Spleen (tissue), 7 donors: ENCODE measurements at regions not wholly inside any gene's neighbourhood (a gene's known extent, or its start where the extent isn't known, plus 50 kb on each side); places are given as distances from the start of the nearest gene placed in this dataset.

Experiments used
- CTCF ChIP-seq, 11 experiments: fragments of 200-600 bp in 7 of 11; fragments of 450-650 bp in 4 of 11; sonication (generic) in 4 of 11; IDR thresholded peaks in 8 of 11; conservative IDR thresholded peaks in 3 of 11; 1 replicate in 7 of 11; 2 replicates in 4 of 11; pipeline versions ENCODE4 v1.4.0 to v1.8.0; 2016 to 2021; ENCODE audit warnings: antibody characterized with exemption in 11 of 11, inconsistent platforms in 4 of 11, mild to moderate bottlenecking in 1 of 11
- POLR2AphosphoS5 ChIP-seq, 3 donors: sonication (generic); formaldehyde crosslinking; IDR thresholded peaks; one replicate each; pipeline ENCODE4 v1.5.1; 2017; ENCODE audit warnings: antibody characterized with exemption in 3 of 3
- donor health status: DM: no; HTN: no; CAD: no; lungs with moderate emphysema.
- donor health status: DM: no; HTN: no; CAD: no.
- donor health status: DM: no; HTN: no; CAD: no.

GRCh38 chr7:1326511-1326785, 93.8 kb downstream of the UNCX start:
- TF ChIP-seq POLR2AphosphoS5 (IDR thresholded peaks at IDR 0.05) (no peak), CTCF (IDR thresholded peaks at IDR 0.05 in 8 of 11, conservative IDR thresholded peaks at IDR 0.05 in 3 of 11) (no peak)
